ENCODE measurements at regions not wholly inside any gene's neighbourhood (a gene's known extent, or its start where the extent isn't known, plus 50 kb on each side); places are given as distances from the start of the nearest gene placed in this dataset.

GRCh38 chrX:43589735-43590134 lies 66.4 kb upstream of the MAOA start:
- DNase-seq: no peak

GRCh38 chrX:43590150-43590549 lies 65.9 kb upstream of the MAOA start:
- DNase-seq: no peak

- no peak for DNase-seq
These were observed 63.5 kb upstream of the MAOA start for GRCh38 chrX:43592597-43592996.

- peak in 3 of 4 experiments; percentile 6 to 35 (median 18) for DNase-seq
These were observed 60.2 kb upstream of the MAOA start for GRCh38 chrX:43595931-43596330.

GRCh38 chrX:43604753-43605152 lies 51.3 kb upstream of the MAOA start:
- no peak for DNase-seq

- DNase-seq: no peak
These were observed 50.7 kb upstream of the MAOA start for GRCh38 chrX:43605351-43605750.

Data from suppressor macrophage (primary cell).